GM23338 (cell line): ENCODE measurements at regions not wholly inside any gene's neighbourhood (a gene's known extent, or its start where the extent isn't known, plus 50 kb on each side); places are given as distances from the start of the nearest gene placed in this dataset.
A peak's percentile ranks its signal among the peaks of the same experiment; 100 is the strongest.
"Not testable (repeated sequence)": the region's sequence is repeated elsewhere in the genome, so short reads cannot be mapped to it uniquely, and the experiment has no call there.

Experiments
- CTCF ChIP-seq, 2 experiments: fragments of 200-600 bp in 1 of 2; sonication (generic) in 1 of 2; conservative IDR thresholded peaks; 2 replicates each; pipeline versions ENCODE4 v1.5.1 to v1.6.1; 2016 to 2017; ENCODE audit warnings: antibody characterized with exemption in 2 of 2, low read depth in 2 of 2, mild to moderate bottlenecking in 2 of 2, moderate library complexity in 1 of 2
- EZH2phosphoT487 ChIP-seq: fragments of 200-600 bp; sonication (generic); IDR thresholded peaks from one replicate; pipeline ENCODE4 v1.8.1; 2018; ENCODE audit warnings: antibody characterized with exemption; ENCODE audit not compliant: unreplicated experiment
- REST ChIP-seq: IDR thresholded peaks from one replicate; pipeline ENCODE4 v1.6.1; 2018; ENCODE audit warnings: antibody characterized with exemption; ENCODE audit not compliant: unreplicated experiment

GRCh38 chr4:159976871-159977482 is 874.1 kb downstream of the RAPGEF2 start:
- not testable (repeated sequence) for TF ChIP-seq REST, EZH2phosphoT487
- peak in 1 of 2 experiments; percentile 41; a peak in 2 of 4 replicates for TF ChIP-seq CTCF (conservative IDR thresholded peaks at IDR 0.05; ENCODE audit: low read depth in 2 of 2)
